ENCODE measurements at regions not wholly inside any gene's neighbourhood (a gene's known extent, or its start where the extent isn't known, plus 50 kb on each side); places are given as distances from the start of the nearest gene placed in this dataset.

DNA sequence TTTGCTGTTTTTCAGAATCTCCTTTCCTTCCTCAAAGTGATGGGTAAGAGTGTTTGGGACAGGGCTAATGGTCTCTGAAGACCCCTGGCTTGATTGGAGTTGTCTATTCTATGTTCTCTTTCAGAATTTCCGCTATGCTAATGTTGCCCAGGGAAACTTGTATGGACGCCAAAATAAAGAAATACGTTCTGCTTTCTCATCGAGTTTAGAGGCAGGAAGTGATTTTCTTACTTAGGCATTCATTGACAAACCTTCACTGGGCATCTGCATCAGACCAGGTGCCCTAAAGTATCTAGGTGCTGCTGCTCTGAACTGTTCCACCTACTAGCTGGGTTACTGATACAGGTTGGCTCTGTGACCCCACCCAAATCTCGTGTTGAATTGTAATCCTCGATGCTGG is 787.9 kb upstream of the EEF2KMT start:
- Histone ChIP-seq H3K9me1 (ENCODE audit: control insufficient read depth, extremely low read depth, insufficient read depth, low read length) (no peaks in the 10 kb centered on the region), H3K4me2 (ENCODE audit: control insufficient read depth, extremely low read depth, insufficient read depth, low read depth, low read length) (no peak overlapping the region), H3K4me3 (ENCODE audit: control insufficient read depth in 2 of 3, extremely low read depth in 1 of 3, insufficient read depth in 2 of 3, low read depth in 1 of 3, low read length in 3 of 3) (no peak overlapping the region), H3K36me3 (ENCODE audit: control insufficient read depth in 2 of 2, extremely low read depth in 1 of 2, insufficient read depth in 2 of 2, low read length in 2 of 2) (no peaks in the 10 kb centered on the region), H3K27me3 (ENCODE audit: control insufficient read depth, extremely low read depth, insufficient read depth, low read length) (no peaks in the 10 kb centered on the region), H3K9me3 (ENCODE audit: control insufficient read depth, low read depth, low read length) (peaks cover 9% of the 10 kb centered on the region), H2AFZ (ENCODE audit: control insufficient read depth, low read length) (no peak overlapping the region), H3K27ac (ENCODE audit: control insufficient read depth, insufficient read depth, low read length) (no peak overlapping the region), H3K4me1 (ENCODE audit: control insufficient read depth, extremely low read depth, insufficient read depth, low read length) (no peaks in the 10 kb centered on the region), H3K9ac (ENCODE audit: control insufficient read depth, extremely low read depth, insufficient read depth, low read length) (no peak overlapping the region), H3K79me2 (ENCODE audit: control insufficient read depth, insufficient read depth, low read length) (no peaks in the 10 kb centered on the region), H4K20me1 (ENCODE audit: control insufficient read depth, extremely low read depth, insufficient read depth, low read length) (no peaks in the 10 kb centered on the region)
- FAIRE-seq: no peak
- TF ChIP-seq, protein P1, sequence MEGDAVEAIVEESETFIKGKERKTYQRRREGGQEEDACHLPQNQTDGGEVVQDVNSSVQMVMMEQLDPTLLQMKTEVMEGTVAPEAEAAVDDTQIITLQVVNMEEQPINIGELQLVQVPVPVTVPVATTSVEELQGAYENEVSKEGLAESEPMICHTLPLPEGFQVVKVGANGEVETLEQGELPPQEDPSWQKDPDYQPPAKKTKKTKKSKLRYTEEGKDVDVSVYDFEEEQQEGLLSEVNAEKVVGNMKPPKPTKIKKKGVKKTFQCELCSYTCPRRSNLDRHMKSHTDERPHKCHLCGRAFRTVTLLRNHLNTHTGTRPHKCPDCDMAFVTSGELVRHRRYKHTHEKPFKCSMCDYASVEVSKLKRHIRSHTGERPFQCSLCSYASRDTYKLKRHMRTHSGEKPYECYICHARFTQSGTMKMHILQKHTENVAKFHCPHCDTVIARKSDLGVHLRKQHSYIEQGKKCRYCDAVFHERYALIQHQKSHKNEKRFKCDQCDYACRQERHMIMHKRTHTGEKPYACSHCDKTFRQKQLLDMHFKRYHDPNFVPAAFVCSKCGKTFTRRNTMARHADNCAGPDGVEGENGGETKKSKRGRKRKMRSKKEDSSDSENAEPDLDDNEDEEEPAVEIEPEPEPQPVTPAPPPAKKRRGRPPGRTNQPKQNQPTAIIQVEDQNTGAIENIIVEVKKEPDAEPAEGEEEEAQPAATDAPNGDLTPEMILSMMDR (optimal IDR thresholded peaks at IDR 0.05 in 1 of 3, IDR thresholded peaks at IDR 0.05 in 1 of 3, conservative IDR thresholded peaks at IDR 0.05 in 1 of 3; ENCODE audit: extremely low read depth in 1 of 3, insufficient read depth in 2 of 3, low read length in 3 of 3): no peak
- no peak for TF ChIP-seq EZH2 (IDR thresholded peaks at IDR 0.05; ENCODE audit: low read length)
- dilution Hi-C loops (cut with MboI; ENCODE audit: extremely low pct_ligation_motif_present, low sequenced_read_pairs): no loop called here
- DNase-seq (ENCODE audit: low read depth, low spot score): no peak

DNA sequence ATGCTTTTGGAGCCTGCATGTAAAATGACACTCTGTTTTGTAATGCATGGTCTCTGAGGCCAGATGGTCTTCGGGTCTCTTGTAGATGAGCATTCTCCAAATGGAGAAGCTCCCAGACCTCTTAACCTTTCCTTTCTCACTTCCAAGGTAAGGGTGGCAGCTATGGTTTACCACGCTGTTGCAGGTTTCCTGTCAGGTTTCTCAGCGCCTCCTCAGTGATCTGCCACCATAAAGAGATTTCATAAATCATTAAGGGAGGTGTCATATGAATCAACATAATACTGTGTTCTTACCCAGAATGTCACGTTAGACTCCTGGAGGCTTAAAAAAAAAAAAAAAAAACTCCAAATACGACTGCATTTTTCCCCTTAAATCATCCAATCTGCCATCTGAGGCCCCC is 787.4 kb upstream of the EEF2KMT start:
- DNase-seq (ENCODE audit: low read depth, low spot score): no peak
- TF ChIP-seq, protein P1 (optimal IDR thresholded peaks at IDR 0.05 in 1 of 3, IDR thresholded peaks at IDR 0.05 in 1 of 3, conservative IDR thresholded peaks at IDR 0.05 in 1 of 3; ENCODE audit: extremely low read depth in 1 of 3, insufficient read depth in 2 of 3, low read length in 3 of 3): no peak
- TF ChIP-seq EZH2 (IDR thresholded peaks at IDR 0.05; ENCODE audit: low read length): no peak
- H3K27me3 ChIP-seq (ENCODE audit: control insufficient read depth, extremely low read depth, insufficient read depth, low read length): no peaks in the 10 kb centered on the region
- H3K36me3 ChIP-seq (ENCODE audit: control insufficient read depth in 2 of 2, extremely low read depth in 1 of 2, insufficient read depth in 2 of 2, low read length in 2 of 2): no peaks in the 10 kb centered on the region
- H4K20me1 ChIP-seq (ENCODE audit: control insufficient read depth, extremely low read depth, insufficient read depth, low read length): no peaks in the 10 kb centered on the region
- no peak overlapping the region for H3K9ac ChIP-seq (ENCODE audit: control insufficient read depth, extremely low read depth, insufficient read depth, low read length)
- no peaks in the 10 kb centered on the region for H3K79me2 ChIP-seq (ENCODE audit: control insufficient read depth, insufficient read depth, low read length)
- H3K9me1 ChIP-seq (ENCODE audit: control insufficient read depth, extremely low read depth, insufficient read depth, low read length): no peaks in the 10 kb centered on the region
- no peak overlapping the region for H3K4me3 ChIP-seq (ENCODE audit: control insufficient read depth in 2 of 3, extremely low read depth in 1 of 3, insufficient read depth in 2 of 3, low read depth in 1 of 3, low read length in 3 of 3)
- H3K4me1 ChIP-seq (ENCODE audit: control insufficient read depth, extremely low read depth, insufficient read depth, low read length): no peaks in the 10 kb centered on the region
- H3K27ac ChIP-seq (ENCODE audit: control insufficient read depth, insufficient read depth, low read length): no peak overlapping the region
- FAIRE-seq: no peak
- no peak overlapping the region for H2AFZ ChIP-seq (ENCODE audit: control insufficient read depth, low read length)
- peaks cover 8% of the 10 kb centered on the region for H3K9me3 ChIP-seq (ENCODE audit: control insufficient read depth, low read depth, low read length)
- dilution Hi-C loops (cut with MboI; ENCODE audit: extremely low pct_ligation_motif_present, low sequenced_read_pairs): no loop called here
- no peak overlapping the region for H3K4me2 ChIP-seq (ENCODE audit: control insufficient read depth, extremely low read depth, insufficient read depth, low read depth, low read length)

Measured in keratinocyte (primary cell).